ENCODE measurements at regions not wholly inside any gene's neighbourhood (a gene's known extent, or its start where the extent isn't known, plus 50 kb on each side); places are given as distances from the start of the nearest gene placed in this dataset.

GRCh38 chrX:110449312-110449711 is 90.7 kb downstream of the RTL9 start (continued):
- no peak for TF ChIP-seq REST (IDR thresholded peaks at IDR 0.05)

GRCh38 chrX:110450050-110450449 is 91.4 kb downstream of the RTL9 start:
- Histone ChIP-seq H3K9me3 (ENCODE audit: control insufficient read depth in 4 of 4, low read length in 3 of 4) (no peaks in the 10 kb centered on the region), H3K27ac (ENCODE audit: low read depth in 1 of 2, low read length in 2 of 2) (peak overlapping the region; percentile 37 to 78), H3K9ac (ENCODE audit: low read depth in 1 of 2, low read length in 2 of 2) (no peak overlapping the region), H3K4me3 (ENCODE audit: low read depth in 1 of 3, low read length in 3 of 3) (no peak overlapping the region), H3K4me1 (ENCODE audit: control insufficient read depth in 4 of 4, insufficient read depth in 4 of 4, low read length in 3 of 4) (peaks cover 4 to 39% (median 36%) of the 10 kb centered on the region in 4 donors), H3K36me3 (ENCODE audit: control insufficient read depth in 4 of 4, insufficient read depth in 3 of 4, low read depth in 1 of 4, low read length in 3 of 4) (no peaks in the 10 kb centered on the region), H3K27me3 (ENCODE audit: control insufficient read depth in 4 of 4, insufficient read depth in 4 of 4, low read length in 3 of 4) (no peaks in the 10 kb centered on the region)
- DNase-seq (ENCODE audit: low spot score): peak; percentile 68
- 0% methylated on average over 4 of the region's 4 CpGs for WGBS
- no peak for TF ChIP-seq ZBTB33 (IDR thresholded peaks at IDR 0.05)
- TF ChIP-seq REST (IDR thresholded peaks at IDR 0.05): no peak
- no peak for TF ChIP-seq HNF4G (IDR thresholded peaks at IDR 0.05)
- TF ChIP-seq SP1 (IDR thresholded peaks at IDR 0.05): no peak
- TF ChIP-seq ATF3 (IDR thresholded peaks at IDR 0.05): peak; percentile 22
- TF ChIP-seq RAD21 (IDR thresholded peaks at IDR 0.05): peak; percentile 89 to 96
- no peak for TF ChIP-seq YY1 (IDR thresholded peaks at IDR 0.05)
- no peak for TF ChIP-seq JUND (IDR thresholded peaks at IDR 0.05)
- no peak for TF ChIP-seq FOXA1 (IDR thresholded peaks at IDR 0.05)
- no peak for TF ChIP-seq FOXA2 (IDR thresholded peaks at IDR 0.05)
- no peak for TF ChIP-seq TAF1 (conservative IDR thresholded peaks at IDR 0.05)
- no peak for TF ChIP-seq EGR1 (IDR thresholded peaks at IDR 0.05; ENCODE audit: low read depth in 2 of 2)
- TF ChIP-seq RXRA (IDR thresholded peaks at IDR 0.05): peak in 1 of 2 donors; percentile 4
- TF ChIP-seq GABPA (IDR thresholded peaks at IDR 0.05 in 1 of 2, conservative IDR thresholded peaks at IDR 0.05 in 1 of 2): no peak
- TF ChIP-seq HNF4A (conservative IDR thresholded peaks at IDR 0.05): peak; percentile 5 to 16
- no peak for TF ChIP-seq NR2F2 (IDR thresholded peaks at IDR 0.05)
- TF ChIP-seq MAX (IDR thresholded peaks at IDR 0.05): no peak
- peak; percentile 84 for TF ChIP-seq CTCF (IDR thresholded peaks at IDR 0.05; ENCODE audit: low read depth, low read length, missing input control)
